K562 (cell line): ENCODE measurements at regions not wholly inside any gene's neighbourhood (a gene's known extent, or its start where the extent isn't known, plus 50 kb on each side); places are given as distances from the start of the nearest gene placed in this dataset.

Source experiments
- ATAC-seq: fragments of 200-7000 bp; cut with Tn5 transposase; 3 replicates; pipeline ENCODE4 v1.9.1; 2020; ENCODE audit warnings: moderate library complexity
- BruUV-seq: library from RNA; stranded (reverse); fragments of 400-500 nt; replicated peaks from 2 replicates; lab custom pipeline; 2021; lab: Mats Ljungman, UMichigan
- CTCF ChIA-PET: fragments of 300-600 bp; formaldehyde crosslinking; extraction: SDS; loops from one replicate; lab custom pipeline; 2021; ENCODE audit warnings: low intra/inter-chr PET ratio; lab: Yijun Ruan, JAX
- POLR2A ChIA-PET: fragments of 300-600, 350-650 bp; sonication (Branson Sonifier 250); formaldehyde crosslinking; extraction: SDS; loops from one replicate; lab custom pipeline; 2021; ENCODE audit warnings: antibody characterized with exemption, inconsistent platforms; lab: Yijun Ruan, JAX
- DNase-seq, 4 experiments: peaks; one replicate each; pipeline versions ENCODE4 v3.0.0 to v3.0.0-alpha.2; 2011 to 2018; ENCODE audit warnings: low spot score in 3 of 4, mixed read lengths in 3 of 4; ENCODE audit errors: extremely low read depth in 1 of 4
- FAIRE-seq: peaks from 2 replicates; lab custom pipeline; 2011; peaks lifted over from hg19 to GRCh38; lab: Jason Lieb, UNC
- H2AFZ ChIP-seq: 2 replicates; pipeline ENCODE4 v1.6.0; 2011; ENCODE audit warnings: low read depth, low read length, control low read depth, inconsistent platforms
- H3K27ac ChIP-seq: fragments of 200-600 bp; 3 replicates; pipeline ENCODE4 v1.8.0; 2011; ENCODE audit warnings: low read depth, mild to moderate bottlenecking, control low read depth, inconsistent platforms, low read length, moderate library complexity, mixed read lengths; ENCODE audit errors: extremely low read depth
- H3K27me3 ChIP-seq, 2 experiments: fragments of 300-600 bp in 1 of 2; 2 replicates in 1 of 2; 3 replicates in 1 of 2; pipeline versions ENCODE4 v1.6.0 to v1.8.0; 2011; ENCODE audit warnings: inconsistent platforms in 2 of 2, low read length in 2 of 2, mild to moderate bottlenecking in 1 of 2, mixed read lengths in 1 of 2, moderate library complexity in 1 of 2; ENCODE audit not compliant: control insufficient read depth in 2 of 2, insufficient read depth in 2 of 2
- H3K36me3 ChIP-seq: fragments of 300-600 bp; 3 replicates; pipeline ENCODE4 v1.8.0; 2011; ENCODE audit warnings: mild to moderate bottlenecking, low read length, inconsistent platforms; ENCODE audit not compliant: control insufficient read depth, insufficient read depth
- H3K4me1 ChIP-seq, 2 experiments: fragments of 200-600 bp in 1 of 2; replicated peaks in 1 of 2; 2 replicates in 1 of 2; 3 replicates in 1 of 2; pipeline versions ENCODE4 v1.5.1 to v1.8.0; 2011; ENCODE audit warnings: inconsistent platforms in 2 of 2, low read length in 2 of 2, mild to moderate bottlenecking in 1 of 2, mixed read lengths in 1 of 2, moderate library complexity in 1 of 2; ENCODE audit not compliant: control insufficient read depth in 2 of 2, insufficient read depth in 2 of 2
- H3K4me2 ChIP-seq: 2 replicates; pipeline ENCODE4 v1.6.1; 2011; ENCODE audit warnings: low read length, control low read depth, inconsistent platforms, mixed read lengths; ENCODE audit not compliant: insufficient read depth
- H3K4me3 ChIP-seq: fragments of 200-600 bp; sonication (generic), shearing (Covaris generic); 2 replicates; pipeline ENCODE4 v1.5.1; 2016; ENCODE audit warnings: control low read depth, inconsistent platforms
- H3K79me2 ChIP-seq: fragments of 200-600 bp; 3 replicates; pipeline ENCODE4 v1.8.0; 2011; ENCODE audit warnings: low read length, inconsistent platforms; ENCODE audit not compliant: control insufficient read depth, insufficient read depth
- H3K9ac ChIP-seq, 2 experiments: 2 replicates each; pipeline versions ENCODE4 v1.6.0 to v1.6.1; 2011; ENCODE audit warnings: low read depth in 2 of 2, low read length in 2 of 2, control low read depth in 1 of 2, inconsistent platforms in 1 of 2, mild to moderate bottlenecking in 1 of 2, mixed read lengths in 1 of 2; ENCODE audit not compliant: insufficient read depth in 1 of 2
- H3K9me1 ChIP-seq: one replicate; pipeline ENCODE4 v1.6.0; 2011; ENCODE audit warnings: inconsistent platforms, mild to moderate bottlenecking, low read length, moderate library complexity; ENCODE audit not compliant: control insufficient read depth, insufficient read depth
- H3K9me3 ChIP-seq: replicated peaks from 2 replicates; pipeline ENCODE4 v1.5.1; 2011; ENCODE audit warnings: low read depth, low read length, inconsistent platforms; ENCODE audit not compliant: control insufficient read depth, insufficient read depth
- H4K20me1 ChIP-seq: replicated peaks from 2 replicates; pipeline ENCODE4 v1.6.1; 2011; ENCODE audit warnings: low read length, inconsistent platforms, mixed read lengths; ENCODE audit not compliant: control insufficient read depth, insufficient read depth
- ATF7 ChIP-seq: fragments of 450-650 bp; IDR thresholded peaks from 2 replicates; pipeline ENCODE4 v1.7.1; 2014; ENCODE audit warnings: mild to moderate bottlenecking, moderate library complexity
- PHB ChIP-seq: fragments of 250-450 bp; sonication (Bioruptor Pico); IDR thresholded peaks from 2 replicates; pipeline ENCODE4 v1.5.0; 2021
- RBM22 ChIP-seq: fragments of 200-400 bp; formaldehyde crosslinking; IDR thresholded peaks from 2 replicates; pipeline ENCODE4 v1.6.1; 2018; ENCODE audit warnings: low read length, low read depth; ENCODE audit not compliant: poor library complexity, severe bottlenecking
- RBM39 ChIP-seq: fragments of 200-400 bp; formaldehyde crosslinking; optimal IDR thresholded peaks from 2 replicates; pipeline ENCODE3; 2018; ENCODE audit warnings: low read depth, low read length
- RFX5 ChIP-seq: IDR thresholded peaks from 2 replicates; pipeline ENCODE4 v1.6.1; 2011; ENCODE audit warnings: low read depth, mild to moderate bottlenecking, improper control_type of control experiment, low read length
- TEAD2 ChIP-seq: fragments of 450-650 bp; IDR thresholded peaks from 2 replicates; pipeline ENCODE4 v1.6.1; 2016; ENCODE audit warnings: missing genetic modification characterization, control low read depth, missing compliant biosample characterization
- ZNF274 ChIP-seq: IDR thresholded peaks from 2 replicates; pipeline ENCODE4 v1.6.1; 2011; ENCODE audit warnings: low read depth, mild to moderate bottlenecking, low read length, moderate library complexity, borderline replicate concordance
- WGBS: fragments of 100-300 bp; shearing (Covaris generic); methylation state at CpG from one replicate; pipeline ENCODE4 v1.1.6; 2016; ENCODE audit warnings: low coverage, mixed read lengths; ENCODE audit not compliant: insufficient coverage; ENCODE audit errors: missing lambda C conversion rate; 5-methylcytosine and 5-hydroxymethylcytosine counted together
- in situ Hi-C: fragments of 300-500 bp; cut with MboI; formaldehyde crosslinking; loops from 4 replicates; pipeline ENCODE4 v1.15.0; 2018; ENCODE audit warnings: inconsistent platforms, mixed read lengths
- intact Hi-C: fragments of 100-400 bp; cut with micrococcal nuclease; formaldehyde crosslinking; loops from 2 replicates; pipeline ENCODE4 v1.14.2; 2022
- TF ChIP-seq, protein P1 (sequence below): fragments of 450-650 bp; formaldehyde crosslinking; IDR thresholded peaks from 2 replicates; pipeline ENCODE4 v1.4.0; 2020; ENCODE audit warnings: mild to moderate bottlenecking, moderate library complexity
- TF ChIP-seq, protein P2 (sequence below): fragments of 450-650 bp; IDR thresholded peaks from 2 replicates; pipeline ENCODE4 v1.6.1; 2014; ENCODE audit warnings: low read depth, mild to moderate bottlenecking, moderate library complexity, borderline replicate concordance

GRCh38 chr13:23995283-23996073 lies 98.2 kb upstream of the C1QTNF9B start:
- no peak for ATAC-seq
- Histone ChIP-seq H3K4me3 (no peak overlapping the region), H3K9ac (no peak overlapping the region), H2AFZ (no peak overlapping the region), H3K4me1 (no peaks in the 10 kb centered on the region), H3K4me2 (no peak overlapping the region), H3K9me1 (no peaks in the 10 kb centered on the region), H4K20me1 (no peaks in the 10 kb centered on the region), H3K27me3 (no peaks in the 10 kb centered on the region; a peak in 1 of 5 replicates), H3K27ac (no peak overlapping the region), H3K9me3 (no peaks in the 10 kb centered on the region), H3K36me3 (no peaks in the 10 kb centered on the region), H3K79me2 (no peaks in the 10 kb centered on the region)
- POLR2A ChIA-PET: no interaction called here
- TF ChIP-seq PHB (CRISPR knock-in tag): no peak
- CTCF ChIA-PET: no interaction called here
- intact Hi-C loops: no loop called here
- no peak for DNase-seq
- BruUV-seq: no TSS peak
- in situ Hi-C loops: no loop called here
- FAIRE-seq: no peak
- WGBS: 0% methylated on average over 5 of the region's 6 CpGs

GRCh38 chr13:23996456-23996855 lies 99.2 kb upstream of the C1QTNF9B start:
- intact Hi-C loops: no loop called here
- ATAC-seq (no peak), FAIRE-seq (no peak)

More at GRCh38 chr13:23996456-23996855, 99.2 kb upstream of the C1QTNF9B start:
- Histone ChIP-seq H3K9me3 (no peaks in the 10 kb centered on the region), H3K4me3 (no peak overlapping the region), H4K20me1 (no peaks in the 10 kb centered on the region)
- TF ChIP-seq RFX5 (no peak), TEAD2 (tag) (no peak), RBM22 (no peak), RBM39 (no peak), ZNF274 (no peak), ATF7 (no peak)
- TF ChIP-seq, protein P1, sequence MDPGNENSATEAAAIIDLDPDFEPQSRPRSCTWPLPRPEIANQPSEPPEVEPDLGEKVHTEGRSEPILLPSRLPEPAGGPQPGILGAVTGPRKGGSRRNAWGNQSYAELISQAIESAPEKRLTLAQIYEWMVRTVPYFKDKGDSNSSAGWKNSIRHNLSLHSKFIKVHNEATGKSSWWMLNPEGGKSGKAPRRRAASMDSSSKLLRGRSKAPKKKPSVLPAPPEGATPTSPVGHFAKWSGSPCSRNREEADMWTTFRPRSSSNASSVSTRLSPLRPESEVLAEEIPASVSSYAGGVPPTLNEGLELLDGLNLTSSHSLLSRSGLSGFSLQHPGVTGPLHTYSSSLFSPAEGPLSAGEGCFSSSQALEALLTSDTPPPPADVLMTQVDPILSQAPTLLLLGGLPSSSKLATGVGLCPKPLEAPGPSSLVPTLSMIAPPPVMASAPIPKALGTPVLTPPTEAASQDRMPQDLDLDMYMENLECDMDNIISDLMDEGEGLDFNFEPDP (CRISPR knock-in tag): no peak
- TF ChIP-seq, protein P2, sequence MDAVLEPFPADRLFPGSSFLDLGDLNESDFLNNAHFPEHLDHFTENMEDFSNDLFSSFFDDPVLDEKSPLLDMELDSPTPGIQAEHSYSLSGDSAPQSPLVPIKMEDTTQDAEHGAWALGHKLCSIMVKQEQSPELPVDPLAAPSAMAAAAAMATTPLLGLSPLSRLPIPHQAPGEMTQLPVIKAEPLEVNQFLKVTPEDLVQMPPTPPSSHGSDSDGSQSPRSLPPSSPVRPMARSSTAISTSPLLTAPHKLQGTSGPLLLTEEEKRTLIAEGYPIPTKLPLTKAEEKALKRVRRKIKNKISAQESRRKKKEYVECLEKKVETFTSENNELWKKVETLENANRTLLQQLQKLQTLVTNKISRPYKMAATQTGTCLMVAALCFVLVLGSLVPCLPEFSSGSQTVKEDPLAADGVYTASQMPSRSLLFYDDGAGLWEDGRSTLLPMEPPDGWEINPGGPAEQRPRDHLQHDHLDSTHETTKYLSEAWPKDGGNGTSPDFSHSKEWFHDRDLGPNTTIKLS: no peak
- TF ChIP-seq, all 486 proteins: peak for 0
- no peak overlapping the region for H2AFZ ChIP-seq
- BruUV-seq: no TSS peak
- in situ Hi-C loops: no loop called here
- 3% methylated on average over 2 of the region's 2 CpGs for WGBS
- no peaks in the 10 kb centered on the region; a peak in 1 of 5 replicates for H3K27me3 ChIP-seq
- H3K4me2 ChIP-seq: no peak overlapping the region
- H3K9me1 ChIP-seq: no peaks in the 10 kb centered on the region
- no peaks in the 10 kb centered on the region for H3K36me3 ChIP-seq
- ChIA-PET CTCF (no interaction called here), POLR2A (no interaction called here)
- no peaks in the 10 kb centered on the region for H3K79me2 ChIP-seq
- H3K9ac ChIP-seq: no peak overlapping the region
- H3K27ac ChIP-seq: no peak overlapping the region
- no peak for DNase-seq
- H3K4me1 ChIP-seq: no peaks in the 10 kb centered on the region
